GM12891 (cell line): ENCODE measurements at regions not wholly inside any gene's neighbourhood (a gene's known extent, or its start where the extent isn't known, plus 50 kb on each side); places are given as distances from the start of the nearest gene placed in this dataset.

Experiments used
- PAX5 ChIP-seq: IDR thresholded peaks from 2 replicates; pipeline ENCODE4 v1.6.1; 2011; ENCODE audit warnings: low read length, moderate library complexity, mild to moderate bottlenecking; ENCODE audit not compliant: insufficient read depth, severe bottlenecking
- POLR2AphosphoS5 ChIP-seq: IDR thresholded peaks from 2 replicates; pipeline ENCODE4 v1.6.1; 2011; ENCODE audit warnings: low read depth, low read length, control low read depth
- TAF1 ChIP-seq: IDR thresholded peaks from 2 replicates; pipeline ENCODE4 v1.6.1; 2011; ENCODE audit warnings: low read depth, low read length, control low read depth

GRCh38 chr2:187748958-187749357 is 194.7 kb upstream of the TFPI start:
- no peak for TF ChIP-seq POLR2AphosphoS5
- TF ChIP-seq TAF1, result no peak
- no peak for TF ChIP-seq PAX5
